ENCODE measurements at regions not wholly inside any gene's neighbourhood (a gene's known extent, or its start where the extent isn't known, plus 50 kb on each side); places are given as distances from the start of the nearest gene placed in this dataset.

DNA sequence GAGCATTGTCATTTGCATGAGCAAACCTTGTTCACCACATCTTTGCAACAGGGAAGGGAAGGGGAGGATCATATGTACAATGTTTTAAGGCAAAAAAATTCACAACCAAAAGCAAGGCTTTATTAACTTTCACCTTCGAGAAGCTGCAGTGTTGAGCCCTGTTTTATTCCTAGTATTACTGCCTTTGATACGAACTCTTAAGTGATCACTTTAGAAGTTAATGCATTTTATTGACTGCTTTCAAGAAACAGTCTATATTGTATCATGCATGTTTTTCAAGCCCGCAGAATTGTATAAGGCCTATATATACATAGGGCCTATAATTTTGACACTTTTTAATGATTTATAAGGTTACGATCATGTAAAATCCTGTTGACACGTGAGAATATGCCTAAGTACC lies 117.5 kb upstream of the VPREB1 start:
- TF ChIP-seq, protein P1, sequence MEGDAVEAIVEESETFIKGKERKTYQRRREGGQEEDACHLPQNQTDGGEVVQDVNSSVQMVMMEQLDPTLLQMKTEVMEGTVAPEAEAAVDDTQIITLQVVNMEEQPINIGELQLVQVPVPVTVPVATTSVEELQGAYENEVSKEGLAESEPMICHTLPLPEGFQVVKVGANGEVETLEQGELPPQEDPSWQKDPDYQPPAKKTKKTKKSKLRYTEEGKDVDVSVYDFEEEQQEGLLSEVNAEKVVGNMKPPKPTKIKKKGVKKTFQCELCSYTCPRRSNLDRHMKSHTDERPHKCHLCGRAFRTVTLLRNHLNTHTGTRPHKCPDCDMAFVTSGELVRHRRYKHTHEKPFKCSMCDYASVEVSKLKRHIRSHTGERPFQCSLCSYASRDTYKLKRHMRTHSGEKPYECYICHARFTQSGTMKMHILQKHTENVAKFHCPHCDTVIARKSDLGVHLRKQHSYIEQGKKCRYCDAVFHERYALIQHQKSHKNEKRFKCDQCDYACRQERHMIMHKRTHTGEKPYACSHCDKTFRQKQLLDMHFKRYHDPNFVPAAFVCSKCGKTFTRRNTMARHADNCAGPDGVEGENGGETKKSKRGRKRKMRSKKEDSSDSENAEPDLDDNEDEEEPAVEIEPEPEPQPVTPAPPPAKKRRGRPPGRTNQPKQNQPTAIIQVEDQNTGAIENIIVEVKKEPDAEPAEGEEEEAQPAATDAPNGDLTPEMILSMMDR (IDR thresholded peaks at IDR 0.05) = no peak
- TF ChIP-seq POLR2A (IDR thresholded peaks at IDR 0.05) (no peak), POLR2AphosphoS5 (IDR thresholded peaks at IDR 0.05) (no peak), EP300 (IDR thresholded peaks at IDR 0.05) (no peak)

Data from sigmoid colon (tissue), 4 donors.